BLaER1 (cell line): ENCODE measurements at regions not wholly inside any gene's neighbourhood (a gene's known extent, or its start where the extent isn't known, plus 50 kb on each side); places are given as distances from the start of the nearest gene placed in this dataset.

Source experiments
- H3K27ac ChIP-seq: shearing (Covaris generic); formaldehyde crosslinking; 2 replicates; pipeline ENCODE4 v1.8.1; 2022
- H3K27me3 ChIP-seq: shearing (Covaris generic); formaldehyde crosslinking; 2 replicates; pipeline ENCODE4 v1.8.1; 2022
- H3K36me3 ChIP-seq: shearing (Covaris generic); formaldehyde crosslinking; 2 replicates; pipeline ENCODE4 v1.8.1; 2022
- H3K4me1 ChIP-seq: shearing (Covaris generic); formaldehyde crosslinking; 2 replicates; pipeline ENCODE4 v1.8.1; 2022
- H3K4me2 ChIP-seq: shearing (Covaris generic); formaldehyde crosslinking; 2 replicates; pipeline ENCODE4 v1.8.1; 2022
- H3K4me3 ChIP-seq: shearing (Covaris generic); formaldehyde crosslinking; 2 replicates; pipeline ENCODE4 v1.8.1; 2022
- H3K9ac ChIP-seq: shearing (Covaris generic); formaldehyde crosslinking; 2 replicates; pipeline ENCODE4 v1.8.1; 2022
- H3K9me3 ChIP-seq: shearing (Covaris generic); formaldehyde crosslinking; 2 replicates; pipeline ENCODE4 v1.8.1; 2022
- H4K20me1 ChIP-seq: shearing (Covaris generic); formaldehyde crosslinking; 2 replicates; pipeline ENCODE4 v1.8.1; 2022
- Cebpa-rat ChIP-seq: shearing (Covaris generic); IDR thresholded peaks from 2 replicates; pipeline ENCODE4 v1.8.1; 2022

GRCh38 chr12:43113135-43113534, 438.9 kb downstream of the ADAMTS20 start:
- Histone ChIP-seq H3K4me1 (no peaks in the 10 kb centered on the region), H4K20me1 (no peaks in the 10 kb centered on the region), H3K27me3 (no peaks in the 10 kb centered on the region), H3K9ac (no peak overlapping the region), H3K4me2 (no peak overlapping the region), H3K4me3 (no peak overlapping the region), H3K9me3 (no peaks in the 10 kb centered on the region), H3K27ac (no peak overlapping the region), H3K36me3 (no peaks in the 10 kb centered on the region)
- no peak for TF ChIP-seq Cebpa-rat

GRCh38 chr12:43112101-43112920, 439.7 kb downstream of the ADAMTS20 start:
- no peaks in the 10 kb centered on the region for H4K20me1 ChIP-seq
- H3K9ac ChIP-seq, result no peak overlapping the region
- no peaks in the 10 kb centered on the region for H3K9me3 ChIP-seq
- no peaks in the 10 kb centered on the region for H3K36me3 ChIP-seq
- no peak overlapping the region for H3K27ac ChIP-seq
- no peak overlapping the region for H3K4me2 ChIP-seq
- H3K27me3 ChIP-seq, result no peaks in the 10 kb centered on the region
- H3K4me3 ChIP-seq, result no peak overlapping the region
- no peak for TF ChIP-seq Cebpa-rat
- H3K4me1 ChIP-seq, result no peaks in the 10 kb centered on the region

GRCh38 chr12:43111608-43112007, 440.4 kb downstream of the ADAMTS20 start:
- Histone ChIP-seq H3K4me2 (no peak overlapping the region), H3K36me3 (no peaks in the 10 kb centered on the region), H4K20me1 (no peaks in the 10 kb centered on the region), H3K4me1 (no peaks in the 10 kb centered on the region), H3K9me3 (no peaks in the 10 kb centered on the region), H3K27me3 (no peaks in the 10 kb centered on the region), H3K9ac (no peak overlapping the region), H3K4me3 (no peak overlapping the region), H3K27ac (no peak overlapping the region)
- no peak for TF ChIP-seq Cebpa-rat

GRCh38 chr12:43109631-43110345, 442.2 kb downstream of the ADAMTS20 start:
- no peaks in the 10 kb centered on the region; the same call in 1 of the 2 replicates for H3K4me1 ChIP-seq
- H3K27me3 ChIP-seq, result no peaks in the 10 kb centered on the region
- H3K4me2 ChIP-seq, result no peak overlapping the region
- H3K36me3 ChIP-seq, result no peaks in the 10 kb centered on the region
- no peak overlapping the region for H3K9ac ChIP-seq
- no peak for TF ChIP-seq Cebpa-rat
- H4K20me1 ChIP-seq, result no peaks in the 10 kb centered on the region
- H3K27ac ChIP-seq, result no peak overlapping the region
- H3K4me3 ChIP-seq, result no peak overlapping the region
- no peaks in the 10 kb centered on the region for H3K9me3 ChIP-seq

- Histone ChIP-seq H3K36me3 (no peaks in the 10 kb centered on the region), H3K27ac (no peak overlapping the region), H3K4me1 (no peaks in the 10 kb centered on the region; the same call in 1 of the 2 replicates), H3K4me2 (no peak overlapping the region), H3K4me3 (no peak overlapping the region), H3K27me3 (no peaks in the 10 kb centered on the region), H3K9ac (no peak overlapping the region), H3K9me3 (no peaks in the 10 kb centered on the region), H4K20me1 (no peaks in the 10 kb centered on the region)
- TF ChIP-seq Cebpa-rat, result no peak
Observed at GRCh38 chr12:43108656-43109055, 443.3 kb downstream of the ADAMTS20 start.

- no peak overlapping the region for H3K4me3 ChIP-seq
- no peaks in the 10 kb centered on the region; the same call in 1 of the 2 replicates for H3K4me1 ChIP-seq
- no peaks in the 10 kb centered on the region for H3K9me3 ChIP-seq
- TF ChIP-seq Cebpa-rat, result no peak
- H4K20me1 ChIP-seq, result no peaks in the 10 kb centered on the region
- no peak overlapping the region for H3K9ac ChIP-seq
- H3K4me2 ChIP-seq, result no peak overlapping the region
- no peaks in the 10 kb centered on the region for H3K27me3 ChIP-seq
- no peaks in the 10 kb centered on the region for H3K36me3 ChIP-seq
- H3K27ac ChIP-seq, result no peak overlapping the region
Observed at GRCh38 chr12:43107026-43107775, 444.8 kb downstream of the ADAMTS20 start.

GRCh38 chr12:43106355-43106754, 445.6 kb downstream of the ADAMTS20 start:
- H3K4me3 ChIP-seq, result no peak overlapping the region
- no peak overlapping the region for H3K9ac ChIP-seq
- H3K27me3 ChIP-seq, result no peaks in the 10 kb centered on the region
- H3K4me2 ChIP-seq, result no peak overlapping the region
- H3K9me3 ChIP-seq, result no peaks in the 10 kb centered on the region
- no peaks in the 10 kb centered on the region; the same call in 1 of the 2 replicates for H3K4me1 ChIP-seq
- H4K20me1 ChIP-seq, result no peaks in the 10 kb centered on the region
- H3K36me3 ChIP-seq, result no peaks in the 10 kb centered on the region
- no peak overlapping the region for H3K27ac ChIP-seq
- TF ChIP-seq Cebpa-rat, result no peak

GRCh38 chr12:43105426-43105981, 446.5 kb downstream of the ADAMTS20 start:
- Histone ChIP-seq H3K27me3 (no peaks in the 10 kb centered on the region), H3K9ac (no peak overlapping the region), H4K20me1 (no peaks in the 10 kb centered on the region), H3K36me3 (no peaks in the 10 kb centered on the region), H3K4me2 (no peak overlapping the region), H3K4me3 (no peak overlapping the region), H3K9me3 (no peaks in the 10 kb centered on the region), H3K27ac (no peak overlapping the region), H3K4me1 (no peaks in the 10 kb centered on the region; the same call in 1 of the 2 replicates)
- no peak for TF ChIP-seq Cebpa-rat

GRCh38 chr12:43104494-43104893, 447.5 kb downstream of the ADAMTS20 start:
- no peaks in the 10 kb centered on the region for H3K36me3 ChIP-seq
- no peak overlapping the region for H3K4me3 ChIP-seq
- no peaks in the 10 kb centered on the region for H4K20me1 ChIP-seq
- no peaks in the 10 kb centered on the region for H3K27me3 ChIP-seq
- H3K9ac ChIP-seq, result no peak overlapping the region
- no peak for TF ChIP-seq Cebpa-rat
- H3K4me2 ChIP-seq, result no peak overlapping the region
- H3K4me1 ChIP-seq, result no peaks in the 10 kb centered on the region; the same call in 1 of the 2 replicates
- H3K27ac ChIP-seq, result no peak overlapping the region
- no peaks in the 10 kb centered on the region for H3K9me3 ChIP-seq
